ENCODE measurements at regions not wholly inside any gene's neighbourhood (a gene's known extent, or its start where the extent isn't known, plus 50 kb on each side); places are given as distances from the start of the nearest gene placed in this dataset.

GRCh38 chr10:106493751-106494150 lies 670.8 kb downstream of the SORCS1 start:
- TF ChIP-seq POLR2A (IDR thresholded peaks at IDR 0.05; ENCODE audit: low read depth, low read length) (no peak), TAF1 (IDR thresholded peaks at IDR 0.05; ENCODE audit: borderline replicate concordance, low read depth, low read length) (no peak), POLR2AphosphoS5 (IDR thresholded peaks at IDR 0.05; ENCODE audit: low read depth, low read length) (no peak)

Data from GM12892 (cell line).